ENCODE measurements at regions not wholly inside any gene's neighbourhood (a gene's known extent, or its start where the extent isn't known, plus 50 kb on each side); places are given as distances from the start of the nearest gene placed in this dataset.
"Not testable (repeated sequence)": the region's sequence is repeated elsewhere in the genome, so short reads cannot be mapped to it uniquely, and the experiment has no call there.

DNA sequence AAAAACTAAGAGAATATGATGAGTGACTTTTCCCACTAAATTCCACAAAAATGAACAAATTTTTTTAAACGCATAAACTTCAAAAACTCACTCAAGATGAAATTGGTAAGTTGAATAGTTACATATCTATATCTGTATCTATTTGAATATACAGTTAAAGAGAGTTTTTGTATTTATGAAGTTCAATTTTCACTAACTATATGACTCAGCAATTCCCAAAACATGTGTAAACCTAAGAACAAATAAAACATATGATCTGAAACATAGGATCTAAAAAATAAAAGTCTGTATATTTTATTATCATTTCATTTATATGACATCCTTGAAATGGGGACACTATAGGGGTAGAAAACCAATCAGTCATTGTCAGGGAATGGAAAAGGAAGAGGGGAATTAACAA lies 105.7 kb upstream of the SNX7 start (continued):
- no peak for TF ChIP-seq E2F8 (IDR thresholded peaks at IDR 0.05; ENCODE audit: low read depth, partially characterized antibody)

- H3K9ac ChIP-seq (ENCODE audit: control insufficient read depth, insufficient read depth, low read length); RAD21 ChIA-PET (ENCODE audit: unreplicated experiment); H3K9me3 ChIP-seq (replicated peaks; ENCODE audit: control insufficient read depth, insufficient read depth, low read length); H3K4me3 ChIP-seq; H3K79me2 ChIP-seq (ENCODE audit: control insufficient read depth, insufficient read depth, low read length); ATAC-seq; H4K20me1 ChIP-seq (ENCODE audit: control insufficient read depth, insufficient read depth); H3K27ac ChIP-seq (ENCODE audit: control insufficient read depth, insufficient read depth); H3K36me3 ChIP-seq (ENCODE audit: control insufficient read depth in 2 of 2, insufficient read depth in 2 of 2, low read length in 1 of 2); H3K4me2 ChIP-seq (ENCODE audit: control insufficient read depth, insufficient read depth); FAIRE-seq; SMC1A ChIA-PET (ENCODE audit: uncharacterized antibody, unreplicated experiment); BruUV-seq (replicated peaks); H2AFZ ChIP-seq (ENCODE audit: control insufficient read depth, low read depth, low read length); H3K27me3 ChIP-seq (replicated peaks in 1 of 2; ENCODE audit: control insufficient read depth in 2 of 2, insufficient read depth in 2 of 2, low read length in 1 of 2); in situ Hi-C loops (cut with MboI); DNase-seq (ENCODE audit: low read depth, low spot score); H3K4me1 ChIP-seq (ENCODE audit: control insufficient read depth, insufficient read depth, low read length): not testable (repeated sequence)
- CTCF ChIA-PET, result interaction anchor here (2.1 kb wide), 1 partner anchor 209 kb away, joined by 4 read pairs; no protein-coding TSS in a partner anchor
- POLR2A ChIA-PET, result interaction anchor here (0.6 kb wide), 1 partner anchor 112 kb away, joined by 3 read pairs; no protein-coding TSS in a partner anchor
- 1% methylated on average over 5 of the region's 5 CpGs for WGBS (ENCODE audit: insufficient coverage, insufficient replicate concordance, low lambda C conversion rate, missing lambda C conversion rate)
- intact Hi-C loops (cut with micrococcal nuclease; ENCODE audit: unreplicated experiment), result loop anchor here (10.0 kb wide), 1 partner anchor 212 kb away; no protein-coding TSS in a partner anchor
These were observed 108.9 kb upstream of the SNX7 start for GRCh38 chr1:98552576-98553074.

- Histone ChIP-seq H3K27ac (ENCODE audit: control insufficient read depth, insufficient read depth) (no peak overlapping the region), H3K4me1 (ENCODE audit: control insufficient read depth, insufficient read depth, low read length) (no peaks in the 10 kb centered on the region), H3K4me3 (no peak overlapping the region), H3K4me2 (ENCODE audit: control insufficient read depth, insufficient read depth) (no peak overlapping the region), H2AFZ (ENCODE audit: control insufficient read depth, low read depth, low read length) (no peak overlapping the region), H3K9me3 (replicated peaks; ENCODE audit: control insufficient read depth, insufficient read depth, low read length) (no peaks in the 10 kb centered on the region), H3K9ac (ENCODE audit: control insufficient read depth, insufficient read depth, low read length) (no peak overlapping the region), H3K27me3 (replicated peaks in 1 of 2; ENCODE audit: control insufficient read depth in 2 of 2, insufficient read depth in 2 of 2, low read length in 1 of 2) (no peaks in the 10 kb centered on the region), H4K20me1 (ENCODE audit: control insufficient read depth, insufficient read depth) (no peaks in the 10 kb centered on the region), H3K36me3 (ENCODE audit: control insufficient read depth in 2 of 2, insufficient read depth in 2 of 2, low read length in 1 of 2) (no peaks in the 10 kb centered on the region), H3K79me2 (ENCODE audit: control insufficient read depth, insufficient read depth, low read length) (no peaks in the 10 kb centered on the region)
- SMC1A ChIA-PET (ENCODE audit: uncharacterized antibody, unreplicated experiment), result no interaction called here
- FAIRE-seq (no peak), ATAC-seq (no peak), DNase-seq (ENCODE audit: low read depth, low spot score) (no peak)
- in situ Hi-C loops (cut with MboI) (no loop called here), intact Hi-C loops (cut with micrococcal nuclease; ENCODE audit: unreplicated experiment) (loop anchor here (10.0 kb wide), 1 partner anchor 215 kb away; no protein-coding TSS in a partner anchor)
- RAD21 ChIA-PET (ENCODE audit: unreplicated experiment), result no interaction called here
- POLR2A ChIA-PET, result no interaction called here
- 0% methylated on average over 1 of the region's 1 CpG for WGBS (ENCODE audit: insufficient coverage, insufficient replicate concordance, low lambda C conversion rate, missing lambda C conversion rate)
- CTCF ChIA-PET, result no interaction called here
- BruUV-seq (replicated peaks), result no TSS peak
- no peak for TF ChIP-seq BRCA1 (IDR thresholded peaks at IDR 0.05; ENCODE audit: low read depth, low read length)
- no peak for TF ChIP-seq EED (IDR thresholded peaks at IDR 0.05; ENCODE audit: low read depth)
- no peak for TF ChIP-seq NR2C2 (IDR thresholded peaks at IDR 0.05; ENCODE audit: borderline replicate concordance, control insufficient read depth, insufficient read length, low read depth)
- no peak for TF ChIP-seq TCF7 (IDR thresholded peaks at IDR 0.05; ENCODE audit: borderline replicate concordance)
- TF ChIP-seq, protein P1, sequence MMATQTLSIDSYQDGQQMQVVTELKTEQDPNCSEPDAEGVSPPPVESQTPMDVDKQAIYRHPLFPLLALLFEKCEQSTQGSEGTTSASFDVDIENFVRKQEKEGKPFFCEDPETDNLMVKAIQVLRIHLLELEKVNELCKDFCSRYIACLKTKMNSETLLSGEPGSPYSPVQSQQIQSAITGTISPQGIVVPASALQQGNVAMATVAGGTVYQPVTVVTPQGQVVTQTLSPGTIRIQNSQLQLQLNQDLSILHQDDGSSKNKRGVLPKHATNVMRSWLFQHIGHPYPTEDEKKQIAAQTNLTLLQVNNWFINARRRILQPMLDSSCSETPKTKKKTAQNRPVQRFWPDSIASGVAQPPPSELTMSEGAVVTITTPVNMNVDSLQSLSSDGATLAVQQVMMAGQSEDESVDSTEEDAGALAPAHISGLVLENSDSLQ (IDR thresholded peaks at IDR 0.05), result no peak
- no peak for TF ChIP-seq RAD51 (IDR thresholded peaks at IDR 0.05)
- TF ChIP-seq ZNF622 (IDR thresholded peaks at IDR 0.05), result no peak
- TF ChIP-seq MEF2B (IDR thresholded peaks at IDR 0.05; ENCODE audit: partially characterized antibody, poor library complexity, severe bottlenecking), result no peak
- TF ChIP-seq, protein P2, sequence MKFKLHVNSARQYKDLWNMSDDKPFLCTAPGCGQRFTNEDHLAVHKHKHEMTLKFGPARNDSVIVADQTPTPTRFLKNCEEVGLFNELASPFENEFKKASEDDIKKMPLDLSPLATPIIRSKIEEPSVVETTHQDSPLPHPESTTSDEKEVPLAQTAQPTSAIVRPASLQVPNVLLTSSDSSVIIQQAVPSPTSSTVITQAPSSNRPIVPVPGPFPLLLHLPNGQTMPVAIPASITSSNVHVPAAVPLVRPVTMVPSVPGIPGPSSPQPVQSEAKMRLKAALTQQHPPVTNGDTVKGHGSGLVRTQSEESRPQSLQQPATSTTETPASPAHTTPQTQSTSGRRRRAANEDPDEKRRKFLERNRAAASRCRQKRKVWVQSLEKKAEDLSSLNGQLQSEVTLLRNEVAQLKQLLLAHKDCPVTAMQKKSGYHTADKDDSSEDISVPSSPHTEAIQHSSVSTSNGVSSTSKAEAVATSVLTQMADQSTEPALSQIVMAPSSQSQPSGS (IDR thresholded peaks at IDR 0.05; ENCODE audit: low read length), result no peak
- TF ChIP-seq NR2F1 (conservative IDR thresholded peaks at IDR 0.05), result no peak
- no peak for TF ChIP-seq BACH1 (IDR thresholded peaks at IDR 0.05; ENCODE audit: borderline replicate concordance)
These were observed 111.4 kb upstream of the SNX7 start for GRCh38 chr1:98550076-98550475.

Measured in GM12878 (cell line).